ENCODE measurements at regions not wholly inside any gene's neighbourhood (a gene's known extent, or its start where the extent isn't known, plus 50 kb on each side); places are given as distances from the start of the nearest gene placed in this dataset.

GRCh38 chr20:29300579-29301551 is 1956.6 kb upstream of the DEFB115 start:
- Histone ChIP-seq H3K9me3 (ENCODE audit: control insufficient read depth, insufficient read depth, low read depth, low read length) (no peaks in the 10 kb centered on the region), H3K36me3 (ENCODE audit: control insufficient read depth in 2 of 2, insufficient read depth in 1 of 2, low read length in 2 of 2) (no peaks in the 10 kb centered on the region), H3K27ac (ENCODE audit: extremely low read depth, low read depth, low read length) (no peak overlapping the region), H3K4me3 (ENCODE audit: low read depth, low read length) (no peak overlapping the region), H3K4me1 (ENCODE audit: control insufficient read depth, insufficient read depth, low read length) (no peaks in the 10 kb centered on the region)
- CTCF ChIA-PET, result no interaction called here
- TF ChIP-seq ZNF768 (tag by site-specific recombination; IDR thresholded peaks at IDR 0.05) (no peak), ZNF558 (tag by site-specific recombination; IDR thresholded peaks at IDR 0.05) (no peak), ZSCAN30 (tag by site-specific recombination; IDR thresholded peaks at IDR 0.05) (no peak), ZNF211 (tag by site-specific recombination; IDR thresholded peaks at IDR 0.05; ENCODE audit: low read depth) (no peak), ZNF544 (tag by site-specific recombination; IDR thresholded peaks at IDR 0.05) (no peak), ZNF280D (tag by site-specific recombination; IDR thresholded peaks at IDR 0.05) (no peak)
- POLR2A ChIA-PET, result no interaction called here

- no peak overlapping the region for H3K4me3 ChIP-seq (ENCODE audit: low read depth, low read length)
- no peak for TF ChIP-seq ZNF155 (tag by site-specific recombination; IDR thresholded peaks at IDR 0.05)
- H3K36me3 ChIP-seq (ENCODE audit: control insufficient read depth in 2 of 2, insufficient read depth in 1 of 2, low read length in 2 of 2), result no peaks in the 10 kb centered on the region
- ChIA-PET POLR2A (no interaction called here), CTCF (no interaction called here)
- H3K9me3 ChIP-seq (ENCODE audit: control insufficient read depth, insufficient read depth, low read depth, low read length), result no peaks in the 10 kb centered on the region
- H3K4me1 ChIP-seq (ENCODE audit: control insufficient read depth, insufficient read depth, low read length), result no peaks in the 10 kb centered on the region
- H3K27ac ChIP-seq (ENCODE audit: extremely low read depth, low read depth, low read length), result no peak overlapping the region
Measured at GRCh38 chr20:29301624-29302259, 1955.7 kb upstream of the DEFB115 start.

- POLR2A ChIA-PET, result no interaction called here
- CTCF ChIA-PET, result no interaction called here
- H3K36me3 ChIP-seq (ENCODE audit: control insufficient read depth in 2 of 2, insufficient read depth in 1 of 2, low read length in 2 of 2), result no peaks in the 10 kb centered on the region
- H3K4me3 ChIP-seq (ENCODE audit: low read depth, low read length), result no peak overlapping the region
- H3K9me3 ChIP-seq (ENCODE audit: control insufficient read depth, insufficient read depth, low read depth, low read length), result no peaks in the 10 kb centered on the region
- H3K27ac ChIP-seq (ENCODE audit: extremely low read depth, low read depth, low read length), result no peak overlapping the region
- H3K4me1 ChIP-seq (ENCODE audit: control insufficient read depth, insufficient read depth, low read length), result no peaks in the 10 kb centered on the region
- TF ChIP-seq ZNF660 (tag by site-specific recombination; IDR thresholded peaks at IDR 0.05), result no peak
- no peak for TF ChIP-seq ZFP69B (tag by site-specific recombination; IDR thresholded peaks at IDR 0.05)
- TF ChIP-seq ZNF629 (tag by site-specific recombination; IDR thresholded peaks at IDR 0.05), result no peak
- no peak for TF ChIP-seq ZNF530 (tag by site-specific recombination; IDR thresholded peaks at IDR 0.05; ENCODE audit: low read depth)
- TF ChIP-seq FEZF1 (tag by site-specific recombination; IDR thresholded peaks at IDR 0.05), result no peak
- no peak for TF ChIP-seq ZNF837 (tag by site-specific recombination; IDR thresholded peaks at IDR 0.05)
- TF ChIP-seq MEIS1 (CRISPR knock-in tag; IDR thresholded peaks at IDR 0.05; ENCODE audit: borderline replicate concordance), result no peak
- TF ChIP-seq ZBTB20 (tag by site-specific recombination; IDR thresholded peaks at IDR 0.05), result no peak
- no peak for TF ChIP-seq ZFP41 (tag by site-specific recombination; IDR thresholded peaks at IDR 0.05; ENCODE audit: borderline replicate concordance)
- TF ChIP-seq ZNF670 (tag by site-specific recombination; IDR thresholded peaks at IDR 0.05; ENCODE audit: low read depth), result no peak
- TF ChIP-seq ZNF416 (tag by site-specific recombination; IDR thresholded peaks at IDR 0.05), result no peak
- no peak for TF ChIP-seq SALL2 (tag by site-specific recombination; IDR thresholded peaks at IDR 0.05; ENCODE audit: borderline replicate concordance)
- no peak for TF ChIP-seq ZNF596 (tag by site-specific recombination; IDR thresholded peaks at IDR 0.05)
- TF ChIP-seq ZNF324 (tag by site-specific recombination; IDR thresholded peaks at IDR 0.05), result no peak
- no peak for TF ChIP-seq ZNF350 (tag by site-specific recombination; IDR thresholded peaks at IDR 0.05)
- TF ChIP-seq SP3 (tag by site-specific recombination; IDR thresholded peaks at IDR 0.05), result no peak
Measured at GRCh38 chr20:29302979-29303644, 1954.4 kb upstream of the DEFB115 start.
